ENCODE measurements at regions not wholly inside any gene's neighbourhood (a gene's known extent, or its start where the extent isn't known, plus 50 kb on each side); places are given as distances from the start of the nearest gene placed in this dataset.

DNA sequence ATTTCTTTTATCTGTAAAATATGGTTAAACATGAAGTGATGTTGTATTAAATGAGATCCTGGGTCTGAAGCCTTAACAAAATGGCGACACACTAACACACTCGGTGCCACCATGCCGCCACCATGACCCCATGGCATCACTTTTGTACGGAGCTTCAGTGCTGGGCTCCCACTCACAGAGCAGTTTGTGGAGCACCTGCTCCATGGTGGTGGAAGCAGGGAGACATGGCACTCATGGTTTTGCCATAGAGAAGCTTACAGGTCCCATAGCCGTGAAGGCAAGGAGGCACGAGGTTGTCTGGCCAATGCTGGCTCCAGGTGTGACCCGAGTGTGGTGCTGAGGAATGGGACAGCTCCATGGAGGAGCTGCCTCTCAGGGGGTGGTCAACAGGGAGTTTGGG, 63.5 kb upstream of the EN2 start:
- in situ Hi-C loops (cut with MboI) (loop anchor here (25.0 kb wide), 1 partner anchor 368 kb away; no protein-coding TSS in a partner anchor), intact Hi-C loops (cut with micrococcal nuclease) (no loop called here)
- no TSS peak for BruUV-seq (replicated peaks)
- H3K4me2 ChIP-seq (ENCODE audit: insufficient read depth, low read length), result no peak overlapping the region
- CTCF ChIA-PET (ENCODE audit: low intra/inter-chr PET ratio), result interaction anchor here (0.6 kb wide), 1 partner anchor 884 kb away, joined by 3 read pairs; no protein-coding TSS in a partner anchor
- WGBS (ENCODE audit: insufficient coverage, low coverage, missing lambda C conversion rate), result 0% methylated on average over 7 of the region's 7 CpGs
- H4K20me1 ChIP-seq (replicated peaks; ENCODE audit: control insufficient read depth, insufficient read depth, low read length), result peaks cover 5% of the 10 kb centered on the region; the same call in 1 of the 2 replicates
- H3K79me2 ChIP-seq (ENCODE audit: control insufficient read depth, insufficient read depth, low read length), result no peaks in the 10 kb centered on the region
- ATAC-seq (no peak), DNase-seq (ENCODE audit: extremely low read depth in 1 of 4, low spot score in 3 of 4) (no peak), FAIRE-seq (no peak)
- no peaks in the 10 kb centered on the region for H3K9me1 ChIP-seq (ENCODE audit: control insufficient read depth, insufficient read depth, low read length)
- H3K9me3 ChIP-seq (replicated peaks; ENCODE audit: control insufficient read depth, insufficient read depth, low read depth, low read length), result no peaks in the 10 kb centered on the region
- TF ChIP-seq FOXJ2 (tag; IDR thresholded peaks at IDR 0.05), result no peak
- TF ChIP-seq, protein P1, sequence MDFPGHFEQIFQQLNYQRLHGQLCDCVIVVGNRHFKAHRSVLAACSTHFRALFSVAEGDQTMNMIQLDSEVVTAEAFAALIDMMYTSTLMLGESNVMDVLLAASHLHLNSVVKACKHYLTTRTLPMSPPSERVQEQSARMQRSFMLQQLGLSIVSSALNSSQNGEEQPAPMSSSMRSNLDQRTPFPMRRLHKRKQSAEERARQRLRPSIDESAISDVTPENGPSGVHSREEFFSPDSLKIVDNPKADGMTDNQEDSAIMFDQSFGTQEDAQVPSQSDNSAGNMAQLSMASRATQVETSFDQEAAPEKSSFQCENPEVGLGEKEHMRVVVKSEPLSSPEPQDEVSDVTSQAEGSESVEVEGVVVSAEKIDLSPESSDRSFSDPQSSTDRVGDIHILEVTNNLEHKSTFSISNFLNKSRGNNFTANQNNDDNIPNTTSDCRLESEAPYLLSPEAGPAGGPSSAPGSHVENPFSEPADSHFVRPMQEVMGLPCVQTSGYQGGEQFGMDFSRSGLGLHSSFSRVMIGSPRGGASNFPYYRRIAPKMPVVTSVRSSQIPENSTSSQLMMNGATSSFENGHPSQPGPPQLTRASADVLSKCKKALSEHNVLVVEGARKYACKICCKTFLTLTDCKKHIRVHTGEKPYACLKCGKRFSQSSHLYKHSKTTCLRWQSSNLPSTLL (IDR thresholded peaks at IDR 0.05), result no peak
- TF ChIP-seq PHF8 (IDR thresholded peaks at IDR 0.05; ENCODE audit: borderline replicate concordance, low read length), result no peak
- TF ChIP-seq ZNF830 (CRISPR knock-in tag; IDR thresholded peaks at IDR 0.05), result no peak
- no peak for TF ChIP-seq RBM39 (optimal IDR thresholded peaks at IDR 0.05; ENCODE audit: low read depth, low read length)
- H3K9ac ChIP-seq (ENCODE audit: insufficient read depth in 1 of 2, low read depth in 2 of 2, low read length in 2 of 2), result no peak overlapping the region
- no peak overlapping the region for H3K27ac ChIP-seq (ENCODE audit: extremely low read depth, low read depth, low read length)
- H3K27me3 ChIP-seq (ENCODE audit: control insufficient read depth in 2 of 2, insufficient read depth in 2 of 2, low read length in 2 of 2), result peaks cover 49 to 81% of the 10 kb centered on the region in 2 experiments; a peak in 4 of 5 replicates
- POLR2A ChIA-PET, result no interaction called here
- H3K4me3 ChIP-seq, result no peak overlapping the region
- peaks cover 0 to 14% of the 10 kb centered on the region in 2 experiments; a peak in 1 of 5 replicates for H3K4me1 ChIP-seq (replicated peaks in 1 of 2; ENCODE audit: control insufficient read depth in 2 of 2, insufficient read depth in 2 of 2, low read length in 2 of 2)
- H2AFZ ChIP-seq (ENCODE audit: low read depth, low read length), result no peak overlapping the region
- H3K36me3 ChIP-seq (ENCODE audit: control insufficient read depth, insufficient read depth, low read length), result no peaks in the 10 kb centered on the region

Data from K562 (cell line).